Embryonic facial prominence (tissue), 1 donor: ENCODE measurements at regions not wholly inside any gene's neighbourhood (a gene's known extent, or its start where the extent isn't known, plus 50 kb on each side); places are given as distances from the start of the nearest gene placed in this dataset.

ENCODE experiments used
- DNase-seq: peaks from one replicate; pipeline ENCODE4 v3.0.0-alpha.2; 2016; ENCODE audit errors: extremely low spot score

- DNase-seq = no peak
Observed at GRCh38 chr7:21218155-21218554, 209.7 kb upstream of the SP4 start.

DNA sequence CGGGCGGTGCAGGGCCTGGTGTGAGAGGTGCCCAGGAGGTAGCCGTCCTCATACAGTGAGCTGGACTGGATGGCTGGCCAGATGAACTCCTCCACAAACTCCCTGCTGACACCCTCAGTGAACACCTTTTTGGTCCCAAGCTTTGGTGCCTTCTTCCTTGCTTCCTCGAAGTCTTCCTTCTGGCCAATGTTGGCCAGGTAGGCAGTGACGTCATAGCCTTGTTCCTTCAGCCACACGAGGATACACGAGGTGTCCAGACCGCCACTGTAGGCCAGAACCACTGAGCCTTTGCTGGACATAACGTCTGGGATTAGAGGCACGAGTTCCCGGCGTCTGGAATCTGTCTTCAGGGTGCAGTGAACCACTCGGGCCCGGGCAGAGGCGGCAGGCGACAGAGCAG lies 206.8 kb upstream of the SP4 start:
- DNase-seq = no peak

- no peak for DNase-seq
Observed at GRCh38 chr7:21238400-21239116, 189.3 kb upstream of the SP4 start.

DNA sequence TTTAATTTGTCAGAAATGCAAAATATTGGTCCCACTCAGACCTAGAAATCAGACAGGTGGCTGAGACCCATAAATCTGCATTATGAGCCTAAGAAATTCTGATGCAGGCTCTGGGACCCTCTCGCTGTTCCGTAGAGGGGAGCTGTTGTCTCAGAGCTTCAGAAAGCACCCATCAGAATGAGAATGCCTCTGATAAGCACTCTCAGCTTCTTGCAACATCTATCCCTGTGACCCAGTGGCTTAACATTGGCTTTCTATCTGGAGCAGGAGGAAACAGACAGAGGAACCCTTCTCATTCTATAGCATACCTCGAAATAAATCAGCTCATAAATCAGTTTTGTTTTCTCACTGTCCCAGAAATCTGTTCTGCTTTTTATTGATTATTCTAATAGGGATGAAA lies 184.6 kb upstream of the SP4 start:
- no peak for DNase-seq

- DNase-seq = no peak
Observed at GRCh38 chr7:21251151-21251800, 176.6 kb upstream of the SP4 start.

GRCh38 chr7:21253740-21254687 lies 173.9 kb upstream of the SP4 start:
- peak; percentile 67 for DNase-seq

DNA sequence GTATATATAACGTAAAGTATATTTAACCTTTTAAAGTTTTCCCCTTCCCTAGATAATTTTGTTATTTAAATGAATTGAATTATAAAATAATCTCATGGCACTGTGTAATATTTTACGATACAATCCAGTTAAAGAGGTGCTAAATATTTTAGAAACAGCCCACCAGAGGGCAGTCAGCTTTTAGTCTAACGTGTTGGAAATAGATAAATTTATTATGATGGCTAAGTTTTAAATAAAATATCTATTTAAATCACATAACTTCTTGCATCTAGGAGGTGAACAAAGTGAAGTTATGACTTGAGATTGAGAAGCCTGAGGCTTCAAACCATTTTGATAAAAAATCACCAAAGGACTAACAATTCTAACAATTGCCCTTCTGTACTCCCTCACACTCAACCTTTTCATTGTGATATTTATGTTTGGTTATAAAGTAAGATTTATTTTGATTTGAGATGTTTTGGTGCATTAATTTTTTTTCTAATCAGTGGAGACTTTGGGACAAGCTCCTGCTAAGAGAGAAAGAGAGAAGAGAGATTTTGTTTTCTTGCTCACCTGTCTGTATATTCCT lies 171.5 kb upstream of the SP4 start:
- peak; percentile 41 for DNase-seq

DNA sequence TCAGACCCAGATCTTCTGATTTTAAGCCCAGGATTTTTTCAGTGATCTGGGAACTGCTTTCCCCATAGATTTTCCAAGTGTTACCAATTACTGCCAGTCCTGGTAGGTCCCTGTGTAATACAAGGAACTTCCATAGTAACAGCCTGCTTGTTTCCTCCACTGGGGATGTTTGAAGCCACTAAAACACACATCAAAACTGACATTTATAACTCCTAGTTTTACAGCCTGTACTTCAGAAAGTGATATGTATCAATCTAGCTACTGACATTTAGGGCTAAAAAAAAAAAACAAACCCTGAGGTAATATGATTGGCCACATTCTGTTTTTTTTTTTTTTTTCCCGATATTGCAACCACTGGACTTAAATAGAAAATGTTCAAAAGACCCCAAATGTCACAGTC lies 166.9 kb upstream of the SP4 start:
- no peak for DNase-seq

DNA sequence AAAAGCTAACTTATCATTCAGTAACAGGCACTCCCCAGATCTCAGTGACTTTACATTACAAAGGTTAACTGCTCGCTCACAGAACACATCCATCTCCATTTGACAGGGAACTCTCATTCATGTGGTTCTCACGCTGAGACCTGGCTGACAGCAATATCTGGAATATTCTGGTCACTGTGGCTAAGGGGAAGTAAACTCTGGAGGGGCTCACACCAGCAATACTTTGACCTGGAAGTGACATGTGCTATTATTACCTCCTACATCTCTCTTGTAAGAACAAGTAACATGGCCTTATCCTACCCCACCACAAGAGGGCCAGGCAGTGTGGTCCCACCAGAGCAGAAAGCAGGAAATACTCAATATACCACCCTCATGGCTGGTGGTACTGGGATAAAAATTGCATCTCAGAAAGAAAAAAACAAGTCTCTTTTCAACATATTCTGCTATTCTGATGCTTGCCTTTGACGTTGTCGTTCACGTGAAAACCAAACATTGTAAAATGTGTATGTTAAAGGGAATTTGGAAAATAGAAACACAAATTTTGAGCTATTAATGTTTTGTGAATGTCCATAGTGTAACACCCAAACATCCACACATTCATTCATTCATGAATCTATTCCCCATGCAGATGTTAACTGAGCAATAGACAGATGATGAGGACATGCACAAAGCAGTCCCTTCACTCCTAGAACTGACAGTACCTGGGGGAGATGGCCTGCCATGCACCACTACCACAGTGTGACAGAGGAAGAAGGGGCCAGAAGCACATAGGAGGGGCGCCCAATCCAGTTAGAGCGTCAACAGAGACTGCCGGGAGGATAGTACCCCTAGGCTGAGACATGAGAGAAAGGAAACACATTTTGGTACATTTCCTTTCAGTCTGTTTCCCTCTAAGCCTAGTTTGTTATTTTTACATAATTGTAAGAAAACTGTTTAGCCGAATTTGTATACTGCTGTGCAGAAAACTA lies 166.0 kb upstream of the SP4 start:
- no peak for DNase-seq

DNA sequence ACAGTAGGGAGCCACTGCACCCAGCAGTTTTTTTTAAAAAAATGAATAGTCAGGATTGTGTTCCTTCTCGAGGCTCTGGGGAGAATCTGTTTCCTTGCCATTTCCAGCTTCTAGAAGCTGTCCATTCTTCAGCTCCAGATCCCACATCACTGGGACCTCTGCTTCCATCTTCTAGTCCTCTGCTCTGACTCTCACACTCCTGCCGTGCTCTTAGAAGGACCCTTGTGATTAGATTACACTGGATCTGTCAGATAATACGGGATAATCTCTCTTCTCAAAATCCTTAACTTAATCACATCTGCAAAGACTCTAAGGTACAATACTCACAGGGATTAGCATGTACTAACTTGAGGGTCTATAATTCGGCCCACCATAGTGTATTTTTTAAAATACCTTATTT lies 158.9 kb upstream of the SP4 start:
- DNase-seq = no peak

DNA sequence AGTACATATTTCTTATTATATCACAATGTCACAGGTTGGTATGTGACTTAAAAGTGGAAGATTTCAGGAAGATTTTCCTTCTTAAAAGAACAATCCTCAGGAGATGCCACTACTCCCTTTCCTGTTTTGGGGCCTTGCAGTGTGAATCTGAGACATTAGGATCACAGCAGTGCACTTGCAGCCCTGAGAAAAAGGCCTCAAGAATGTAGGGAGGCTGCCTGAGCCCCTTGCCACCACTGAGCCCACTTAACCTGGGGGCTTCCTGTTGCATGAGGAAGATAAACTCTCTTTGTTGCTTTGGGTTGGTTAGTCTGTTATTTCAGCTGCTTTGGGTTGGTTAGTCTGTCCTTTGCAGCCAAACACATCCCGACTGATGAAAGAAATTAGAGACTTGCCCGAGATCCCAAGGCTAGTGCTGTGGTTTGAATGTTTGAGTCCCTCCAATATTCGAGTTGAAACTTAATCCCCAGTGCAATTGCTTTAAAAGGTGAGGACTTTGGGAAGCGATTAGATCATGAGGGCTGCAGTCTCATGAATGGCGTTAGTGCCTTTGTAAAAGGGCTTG lies 151.3 kb upstream of the SP4 start:
- DNase-seq = no peak

- DNase-seq = no peak
Observed at GRCh38 chr7:21278944-21279343, 148.9 kb upstream of the SP4 start.

DNA sequence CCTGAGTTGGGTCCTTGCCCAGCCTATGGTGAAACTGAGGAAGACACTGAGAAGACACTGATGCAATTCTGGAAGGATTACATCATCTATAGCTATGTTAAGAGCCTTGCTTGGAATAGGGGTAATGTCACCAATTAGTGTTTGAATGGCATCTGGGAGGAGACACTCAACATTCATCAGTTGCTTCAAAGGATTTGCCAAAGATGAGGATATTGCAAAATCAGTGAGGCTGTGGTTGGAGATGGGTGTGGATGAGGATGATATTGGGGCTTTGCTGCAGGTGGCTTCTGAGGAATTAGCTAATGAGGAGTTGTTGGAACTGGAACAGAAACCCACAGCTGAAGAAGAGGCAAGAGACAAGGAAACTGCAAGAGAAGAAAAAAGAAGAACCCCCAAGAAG lies 146.7 kb upstream of the SP4 start:
- no peak for DNase-seq

DNA sequence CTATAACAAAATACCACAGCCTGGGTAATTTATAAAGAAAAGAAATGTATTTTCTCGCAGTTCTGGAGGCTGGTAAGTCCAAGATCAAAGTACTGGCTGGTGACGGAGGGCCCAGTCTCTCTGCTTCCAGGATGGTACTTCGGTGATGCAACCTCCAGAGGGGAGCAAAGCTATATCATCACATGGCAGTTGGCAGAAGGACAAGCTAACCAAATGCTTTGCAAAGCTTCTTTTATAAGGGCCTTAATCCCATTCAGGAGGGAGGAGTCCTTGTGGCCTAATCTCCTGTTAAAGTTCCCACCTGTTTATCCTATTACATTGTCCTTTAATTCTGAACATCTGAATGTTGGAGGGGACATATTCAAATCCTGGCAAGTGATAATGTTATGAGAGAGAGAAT lies 134.1 kb upstream of the SP4 start:
- no peak for DNase-seq

GRCh38 chr7:21299766-21300165 lies 128.1 kb upstream of the SP4 start:
- DNase-seq = no peak

GRCh38 chr7:21300692-21301091 lies 127.2 kb upstream of the SP4 start:
- no peak for DNase-seq

- no peak for DNase-seq
Observed at GRCh38 chr7:21304808-21305375, 123.0 kb upstream of the SP4 start.

DNA sequence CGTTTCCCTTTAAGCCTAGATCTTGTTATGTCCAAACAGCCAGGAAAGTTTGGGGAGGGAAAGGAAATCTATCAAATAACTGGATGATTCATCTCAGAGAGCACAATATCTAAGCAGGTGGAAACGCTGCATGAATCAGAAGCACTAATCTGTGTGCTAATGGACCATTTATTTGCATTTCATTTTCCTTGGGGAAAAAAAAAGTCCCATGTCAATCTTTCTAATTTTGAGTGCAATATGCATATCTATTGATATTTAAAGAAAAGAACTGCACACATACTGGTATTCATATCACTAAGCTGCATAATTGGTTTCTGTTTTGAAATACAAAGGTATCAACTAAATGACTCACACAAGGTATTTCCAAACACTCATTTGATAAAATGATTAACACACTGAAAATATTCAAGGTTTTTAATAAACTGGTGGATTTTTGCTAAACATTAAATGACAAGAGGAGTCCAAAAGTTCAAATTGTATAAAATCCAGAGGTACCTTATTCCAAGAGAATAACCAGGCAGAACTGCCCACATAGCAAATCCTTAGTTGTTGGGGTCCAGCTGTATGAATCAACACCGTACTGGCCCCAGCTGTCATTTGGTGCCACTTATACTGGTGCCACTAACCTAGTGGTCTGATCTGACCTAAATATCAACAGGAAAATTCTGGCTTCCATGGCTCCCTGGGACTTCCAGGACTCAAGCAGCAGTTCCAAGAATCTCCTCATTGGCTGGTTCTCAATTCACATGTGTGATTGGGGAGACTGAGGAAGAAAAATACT lies 122.2 kb upstream of the SP4 start:
- DNase-seq = no peak

- no peak for DNase-seq
Observed at GRCh38 chr7:21314954-21315353, 112.9 kb upstream of the SP4 start.
